ENCODE measurements at regions not wholly inside any gene's neighbourhood (a gene's known extent, or its start where the extent isn't known, plus 50 kb on each side); places are given as distances from the start of the nearest gene placed in this dataset.

GRCh38 chr7:132685277-132685676 is 109.0 kb upstream of the PLXNA4 start:
- H3K4me1 Mint-ChIP-seq: no peaks in the 10 kb centered on the region
- no peaks in the 10 kb centered on the region for H3K27me3 Mint-ChIP-seq
- H3K9me3 Mint-ChIP-seq: no peaks in the 10 kb centered on the region
- no peak overlapping the region for H3K4me3 Mint-ChIP-seq
- H3K36me3 Mint-ChIP-seq: no peaks in the 10 kb centered on the region
- H3K27ac Mint-ChIP-seq: no peak overlapping the region
- no peak for DNase-seq

DNA sequence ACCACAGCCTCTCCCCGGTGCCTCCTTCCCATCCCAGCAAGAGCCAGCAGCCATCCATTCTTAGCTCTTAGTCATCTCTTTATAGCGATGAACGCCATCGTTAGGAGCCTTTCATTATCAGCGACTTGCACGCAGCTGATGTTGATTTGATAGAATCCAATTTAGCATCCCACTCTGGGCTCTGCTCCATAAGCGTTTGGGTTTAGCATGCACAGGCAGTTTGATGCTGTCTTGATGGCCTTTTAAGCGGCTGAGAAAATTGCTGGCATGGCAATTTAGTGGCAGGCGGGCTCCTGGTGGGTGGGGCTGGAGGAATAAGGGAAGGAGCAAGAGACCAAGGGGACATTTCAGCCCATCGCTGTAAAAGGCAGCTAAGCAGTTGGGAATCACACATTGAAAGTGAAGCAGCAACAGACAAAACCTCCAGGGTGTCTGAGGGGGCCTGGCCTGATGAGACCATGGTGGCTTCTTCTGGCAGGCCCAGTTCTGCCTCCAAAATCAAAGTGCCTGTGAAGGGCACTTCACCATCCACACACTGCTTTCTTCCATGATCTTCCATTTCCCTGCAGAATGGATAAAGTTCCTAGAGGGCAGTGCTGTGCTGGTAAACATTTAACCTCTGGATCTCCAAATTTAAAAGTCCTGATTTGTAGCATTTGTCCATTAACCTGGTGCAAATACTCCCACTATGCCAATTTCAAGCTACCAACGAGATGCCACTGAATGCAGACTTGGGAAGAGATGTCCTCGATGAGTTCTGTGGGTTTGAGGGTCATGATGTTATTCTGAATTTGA is 107.8 kb upstream of the PLXNA4 start:
- Mint-ChIP-seq H3K36me3 (no peaks in the 10 kb centered on the region), H3K27ac (no peak overlapping the region), H3K4me3 (no peak overlapping the region)

GRCh38 chr7:132681951-132682350 is 105.7 kb upstream of the PLXNA4 start:
- Mint-ChIP-seq H3K27me3 (no peaks in the 10 kb centered on the region), H3K4me1 (no peaks in the 10 kb centered on the region), H3K36me3 (no peaks in the 10 kb centered on the region), H3K9me3 (no peaks in the 10 kb centered on the region), H3K27ac (no peak overlapping the region), H3K4me3 (no peak overlapping the region)
- DNase-seq: no peak

More for the DNA sequence above, 107.8 kb upstream of the PLXNA4 start:
- DNase-seq: no peak
- H3K9me3 Mint-ChIP-seq: no peaks in the 10 kb centered on the region
- H3K27me3 Mint-ChIP-seq: no peaks in the 10 kb centered on the region
- no peaks in the 10 kb centered on the region for H3K4me1 Mint-ChIP-seq

- Mint-ChIP-seq H3K4me3 (no peak overlapping the region), H3K4me1 (no peaks in the 10 kb centered on the region), H3K36me3 (no peaks in the 10 kb centered on the region), H3K27me3 (no peaks in the 10 kb centered on the region), H3K9me3 (no peaks in the 10 kb centered on the region), H3K27ac (no peak overlapping the region)
- DNase-seq: peak; percentile 8
Observed at GRCh38 chr7:132680590-132680989, 104.3 kb upstream of the PLXNA4 start.

- H3K27ac Mint-ChIP-seq: no peak overlapping the region
Observed at GRCh38 chr7:132678656-132679055, 102.4 kb upstream of the PLXNA4 start.

DNA sequence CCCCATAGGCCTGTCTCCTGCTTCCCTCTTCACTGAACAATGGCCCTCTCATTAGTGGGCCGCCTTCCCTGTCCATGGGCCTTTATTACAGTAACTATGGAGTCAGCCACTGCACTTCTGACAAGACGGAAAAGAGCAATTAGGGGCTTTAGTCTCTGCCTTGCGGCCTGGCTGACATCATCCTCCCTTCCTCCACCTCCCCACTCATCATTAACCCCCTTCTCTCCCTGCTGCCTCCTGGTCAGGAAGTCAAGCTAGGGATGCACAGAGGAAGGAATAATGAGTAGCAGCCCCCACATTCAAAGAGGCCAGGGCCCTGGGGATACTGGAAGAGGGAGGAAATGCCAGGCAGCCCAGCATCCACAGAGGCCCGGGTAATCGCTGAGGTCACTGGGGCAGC is 101.6 kb upstream of the PLXNA4 start:
- H3K4me3 Mint-ChIP-seq: no peak overlapping the region
- no peaks in the 10 kb centered on the region for H3K36me3 Mint-ChIP-seq
- H3K4me1 Mint-ChIP-seq: no peaks in the 10 kb centered on the region
- no peaks in the 10 kb centered on the region for H3K27me3 Mint-ChIP-seq
- H3K27ac Mint-ChIP-seq: no peak overlapping the region
- no peaks in the 10 kb centered on the region for H3K9me3 Mint-ChIP-seq
- no peak for DNase-seq

More at GRCh38 chr7:132678656-132679055, 102.4 kb upstream of the PLXNA4 start:
- Mint-ChIP-seq H3K4me3 (no peak overlapping the region), H3K9me3 (no peaks in the 10 kb centered on the region), H3K36me3 (no peaks in the 10 kb centered on the region), H3K4me1 (no peaks in the 10 kb centered on the region), H3K27me3 (no peaks in the 10 kb centered on the region)
- DNase-seq: no peak

DNA sequence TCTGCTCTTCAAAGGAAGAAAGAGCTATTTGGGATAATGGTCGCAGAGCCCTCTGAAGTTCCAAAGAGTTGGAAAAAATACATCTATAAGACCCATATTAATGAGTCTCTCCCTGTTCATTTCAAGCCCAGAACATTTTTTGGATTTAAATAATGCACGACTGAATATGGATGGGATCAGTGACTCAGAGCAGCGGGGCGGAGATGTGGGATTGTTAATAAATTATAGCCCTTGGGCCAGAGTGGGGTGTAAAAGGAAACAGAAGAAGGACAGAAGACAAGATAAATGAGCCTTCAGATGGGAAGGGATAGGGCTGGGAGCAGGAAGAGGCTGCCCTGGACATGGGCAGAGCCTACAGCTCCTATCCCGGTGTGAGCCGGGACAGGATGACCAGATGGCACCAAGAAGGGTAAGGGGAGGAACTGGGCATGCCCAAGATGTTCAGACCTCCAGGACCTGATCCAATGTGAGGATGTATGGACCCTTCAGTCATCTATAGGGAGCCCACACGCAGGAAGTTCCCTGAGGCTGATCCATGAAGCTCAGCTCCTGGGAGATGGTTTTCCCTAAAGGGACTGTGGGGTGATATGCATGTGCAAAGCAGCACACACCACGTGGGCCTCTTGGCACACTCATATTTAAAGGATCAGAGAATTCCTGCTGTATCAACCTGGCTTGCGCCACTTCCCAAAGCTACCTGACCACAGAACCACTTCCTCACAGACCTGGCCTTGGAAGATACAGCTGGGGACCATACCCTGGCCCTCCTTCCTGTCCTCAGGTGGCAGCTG is 96.1 kb upstream of the PLXNA4 start:
- Mint-ChIP-seq H3K9me3 (peaks cover 1% of the 10 kb centered on the region), H3K27me3 (no peaks in the 10 kb centered on the region), H3K27ac (no peak overlapping the region), H3K36me3 (no peaks in the 10 kb centered on the region), H3K4me1 (no peaks in the 10 kb centered on the region), H3K4me3 (no peak overlapping the region)
- DNase-seq: no peak

DNA sequence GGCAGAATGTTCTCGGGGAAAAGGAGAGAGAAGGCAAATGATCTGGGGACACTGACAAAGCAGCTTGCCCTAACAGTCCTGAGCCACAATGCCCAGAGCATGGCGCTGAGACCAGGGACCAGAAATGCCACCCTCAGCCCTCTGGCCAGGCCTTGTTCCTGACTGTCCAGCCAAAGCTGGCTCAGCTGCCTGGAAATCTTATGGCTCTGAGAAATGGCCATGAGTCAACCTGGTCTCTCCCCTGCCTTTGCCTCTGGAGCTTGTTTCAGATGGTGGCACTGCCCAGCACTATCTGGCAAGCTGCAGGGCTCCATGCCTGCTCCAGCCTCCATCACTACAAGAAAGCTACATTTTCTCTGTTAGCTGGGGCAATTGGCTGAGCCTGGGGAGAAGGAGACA is 90.5 kb upstream of the PLXNA4 start:
- Mint-ChIP-seq H3K4me1 (peaks cover 8% of the 10 kb centered on the region), H3K9me3 (peaks cover 3% of the 10 kb centered on the region), H3K27ac (peak overlapping the region; percentile 39), H3K36me3 (no peaks in the 10 kb centered on the region), H3K4me3 (no peak overlapping the region), H3K27me3 (no peaks in the 10 kb centered on the region)
- no peak for DNase-seq

GRCh38 chr7:132666071-132666773 is 90.0 kb upstream of the PLXNA4 start:
- peaks cover 8% of the 10 kb centered on the region for H3K4me1 Mint-ChIP-seq
- H3K4me3 Mint-ChIP-seq: no peak overlapping the region
- H3K36me3 Mint-ChIP-seq: no peaks in the 10 kb centered on the region
- H3K27ac Mint-ChIP-seq: peak overlapping the region; percentile 39
- peaks cover 3% of the 10 kb centered on the region for H3K9me3 Mint-ChIP-seq
- no peak for DNase-seq
- no peaks in the 10 kb centered on the region for H3K27me3 Mint-ChIP-seq

DNA sequence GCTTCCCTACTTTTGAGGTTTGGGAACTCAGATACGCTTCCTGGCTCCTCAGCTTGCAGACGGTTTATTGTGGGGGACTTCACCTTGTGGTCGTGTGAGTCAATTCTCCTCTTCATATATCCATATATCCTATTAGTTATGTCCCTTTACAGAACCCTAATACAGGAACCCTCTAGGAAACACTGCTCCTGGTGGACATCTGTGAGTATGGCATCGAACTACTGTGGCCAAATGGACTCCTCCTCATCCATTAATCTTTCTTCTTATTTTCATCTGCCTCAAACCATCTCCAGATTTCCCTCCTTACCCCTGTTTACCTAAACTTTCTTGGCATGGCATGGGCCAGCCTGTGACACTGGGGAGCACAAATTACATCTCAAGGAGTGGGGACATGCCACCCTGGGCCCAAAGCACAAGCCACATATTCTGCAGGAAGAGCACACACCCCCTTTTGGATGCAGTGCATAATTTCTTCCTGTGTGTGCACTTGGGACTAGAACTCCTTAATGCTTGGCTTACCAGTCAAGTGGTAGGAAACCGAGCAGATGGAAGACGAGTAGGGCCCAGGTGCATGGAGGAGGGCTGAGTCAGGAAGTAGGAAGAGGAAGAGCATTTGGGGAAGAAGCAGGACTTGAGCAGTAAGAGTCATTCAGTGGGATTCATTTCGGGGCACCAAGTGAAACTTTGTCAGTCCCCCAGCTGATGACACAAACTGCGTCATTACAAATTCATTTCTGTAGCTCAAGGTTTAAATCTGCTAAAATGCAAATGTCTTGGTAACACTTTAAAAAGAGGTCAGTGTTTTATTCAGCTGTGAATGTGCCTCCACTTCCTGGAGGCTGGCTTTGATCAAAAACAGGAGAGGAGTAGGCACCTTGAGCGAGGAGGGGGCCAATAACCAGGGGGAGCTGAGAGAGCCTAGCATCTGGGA is 80.8 kb upstream of the PLXNA4 start:
- no peak for DNase-seq
- Mint-ChIP-seq H3K9me3 (peaks cover 8% of the 10 kb centered on the region), H3K27ac (no peak overlapping the region), H3K36me3 (no peaks in the 10 kb centered on the region), H3K4me1 (peaks cover 15% of the 10 kb centered on the region), H3K27me3 (no peaks in the 10 kb centered on the region), H3K4me3 (no peak overlapping the region)

GRCh38 chr7:132656341-132656740 is 80.1 kb upstream of the PLXNA4 start:
- H3K9me3 Mint-ChIP-seq: peaks cover 11% of the 10 kb centered on the region
- H3K36me3 Mint-ChIP-seq: no peaks in the 10 kb centered on the region
- no peaks in the 10 kb centered on the region for H3K27me3 Mint-ChIP-seq
- no peak overlapping the region for H3K4me3 Mint-ChIP-seq
- H3K27ac Mint-ChIP-seq: no peak overlapping the region
- peaks cover 15% of the 10 kb centered on the region for H3K4me1 Mint-ChIP-seq
- no peak for DNase-seq

DNA sequence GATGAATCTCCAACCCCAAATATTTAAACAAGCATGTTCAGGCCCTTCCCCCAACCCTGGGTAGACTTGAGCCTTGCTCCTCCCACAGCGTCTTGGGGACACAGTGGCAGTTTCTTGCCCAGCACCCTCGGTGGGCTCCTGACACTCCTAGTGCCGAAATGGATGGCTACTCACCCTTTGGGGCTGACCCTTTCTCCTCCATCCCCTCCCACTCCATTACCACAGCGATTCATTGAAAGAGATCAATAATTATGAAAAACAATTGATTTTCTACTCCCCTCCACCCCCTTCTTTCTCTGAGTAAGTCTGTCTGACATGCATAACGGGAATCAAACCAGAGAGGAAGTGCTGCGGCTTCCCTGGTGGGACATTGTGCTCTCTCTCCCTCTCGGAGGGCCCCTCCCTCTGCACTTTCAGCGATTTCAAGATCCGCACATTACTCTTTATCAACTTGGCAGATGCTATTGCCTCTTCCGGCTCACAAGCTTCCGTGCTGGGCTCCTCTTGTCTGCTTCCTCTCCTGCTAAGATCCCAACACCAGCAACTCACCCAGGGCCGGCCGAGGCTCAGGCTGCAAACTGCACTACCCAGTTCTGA is 79.0 kb upstream of the PLXNA4 start:
- Mint-ChIP-seq H3K36me3 (no peaks in the 10 kb centered on the region), H3K27ac (peak overlapping the region; percentile 83), H3K27me3 (no peaks in the 10 kb centered on the region), H3K4me1 (peaks cover 15% of the 10 kb centered on the region), H3K4me3 (peak overlapping the region; percentile 71), H3K9me3 (peaks cover 11% of the 10 kb centered on the region)
- peak; percentile 46 for DNase-seq

- Mint-ChIP-seq H3K4me1 (peaks cover 15% of the 10 kb centered on the region), H3K9me3 (peaks cover 11% of the 10 kb centered on the region), H3K27ac (peak overlapping the region; percentile 57), H3K4me3 (peak overlapping the region; percentile 33), H3K36me3 (no peaks in the 10 kb centered on the region), H3K27me3 (no peaks in the 10 kb centered on the region)
- DNase-seq: no peak
Observed at GRCh38 chr7:132654150-132654549, 77.9 kb upstream of the PLXNA4 start.

GRCh38 chr7:132653366-132653930 is 77.2 kb upstream of the PLXNA4 start:
- no peak for DNase-seq
- peaks cover 15% of the 10 kb centered on the region for H3K4me1 Mint-ChIP-seq
- no peaks in the 10 kb centered on the region for H3K36me3 Mint-ChIP-seq
- no peaks in the 10 kb centered on the region for H3K27me3 Mint-ChIP-seq
- no peak overlapping the region for H3K27ac Mint-ChIP-seq
- peaks cover 11% of the 10 kb centered on the region for H3K9me3 Mint-ChIP-seq
- H3K4me3 Mint-ChIP-seq: no peak overlapping the region
